HG02678 (cell line): ENCODE measurements at regions not wholly inside any gene's neighbourhood (a gene's known extent, or its start where the extent isn't known, plus 50 kb on each side); places are given as distances from the start of the nearest gene placed in this dataset.

Experiments used
- ATAC-seq: cut with Tn5 transposase; IDR thresholded peaks from one replicate; pipeline ENCODE4 v1.9.1; 2021; ENCODE audit warnings: mild to moderate bottlenecking, moderate library complexity; ENCODE audit not compliant: unreplicated experiment

GRCh38 chr3:110181226-110181625 lies 843.9 kb upstream of the DPPA4 start:
- ATAC-seq, result no peak

GRCh38 chr3:110184536-110184935 lies 847.2 kb upstream of the DPPA4 start:
- ATAC-seq, result no peak

GRCh38 chr3:110193074-110193473 lies 855.7 kb upstream of the DPPA4 start:
- ATAC-seq, result no peak

GRCh38 chr3:110198717-110199587 lies 861.6 kb upstream of the DPPA4 start:
- no peak for ATAC-seq

- no peak for ATAC-seq
These were observed 862.2 kb upstream of the DPPA4 start for GRCh38 chr3:110199588-110199943.

- ATAC-seq, result no peak
These were observed 861.4 kb upstream of the NECTIN3 start for GRCh38 chr3:110210086-110210660.

GRCh38 chr3:110226645-110227044 lies 845.0 kb upstream of the NECTIN3 start:
- ATAC-seq, result no peak

GRCh38 chr3:110227991-110228390 lies 843.6 kb upstream of the NECTIN3 start:
- no peak for ATAC-seq

- no peak for ATAC-seq
These were observed 836.8 kb upstream of the NECTIN3 start for GRCh38 chr3:110234831-110235230.

- no peak for ATAC-seq
These were observed 834.5 kb upstream of the NECTIN3 start for GRCh38 chr3:110236976-110237610.

GRCh38 chr3:110243081-110243480 lies 828.5 kb upstream of the NECTIN3 start:
- ATAC-seq, result no peak

- ATAC-seq, result no peak
These were observed 824.7 kb upstream of the NECTIN3 start for GRCh38 chr3:110246796-110247376.

- no peak for ATAC-seq
These were observed 823.0 kb upstream of the NECTIN3 start for GRCh38 chr3:110248666-110249065.

- ATAC-seq, result no peak
These were observed 817.8 kb upstream of the NECTIN3 start for GRCh38 chr3:110253794-110254193.

- ATAC-seq, result no peak
These were observed 817.0 kb upstream of the NECTIN3 start for GRCh38 chr3:110254591-110254990.

GRCh38 chr3:110261141-110261540 lies 810.5 kb upstream of the NECTIN3 start:
- no peak for ATAC-seq

- no peak for ATAC-seq
These were observed 808.7 kb upstream of the NECTIN3 start for GRCh38 chr3:110262896-110263295.

- no peak for ATAC-seq
These were observed 806.3 kb upstream of the NECTIN3 start for GRCh38 chr3:110265302-110265701.

- ATAC-seq, result no peak
These were observed 804.2 kb upstream of the NECTIN3 start for GRCh38 chr3:110267304-110267845.

- no peak for ATAC-seq
These were observed 799.1 kb upstream of the NECTIN3 start for GRCh38 chr3:110272525-110272924.

GRCh38 chr3:110291886-110292501 lies 779.6 kb upstream of the NECTIN3 start:
- ATAC-seq, result no peak
